Neutrophil (primary cell): ENCODE measurements at regions not wholly inside any gene's neighbourhood (a gene's known extent, or its start where the extent isn't known, plus 50 kb on each side); places are given as distances from the start of the nearest gene placed in this dataset.

Source experiments
- H3K27ac ChIP-seq: fragments of 200-600 bp; sonication (generic); 2 replicates; pipeline ENCODE4 v1.5.1; 2016; ENCODE audit warnings: mild to moderate bottlenecking, moderate library complexity
- H3K27me3 ChIP-seq: fragments of 200-600 bp; sonication (generic); 2 replicates; pipeline ENCODE4 v1.6.0; 2016; ENCODE audit warnings: mild to moderate bottlenecking
- H3K36me3 ChIP-seq: fragments of 200-600 bp; sonication (generic); 2 replicates; pipeline ENCODE4 v1.5.1; 2017
- H3K4me1 ChIP-seq, 2 experiments: fragments of 200-600 bp in 1 of 2; sonication (generic) in 1 of 2; 1 replicate in 1 of 2; 2 replicates in 1 of 2; pipeline versions ENCODE4 v1.5.1 to v1.6.1; 2013 to 2016; ENCODE audit warnings: low read depth in 1 of 2, low read length in 1 of 2, mild to moderate bottlenecking in 1 of 2, moderate library complexity in 1 of 2; ENCODE audit not compliant: control insufficient read depth in 1 of 2, insufficient read depth in 1 of 2
- H3K4me3 ChIP-seq, 2 experiments: fragments of 200-600 bp in 1 of 2; sonication (generic) in 1 of 2; 1 replicate in 1 of 2; 2 replicates in 1 of 2; pipeline ENCODE4 v1.5.1; 2013 to 2016; ENCODE audit warnings: low read depth in 1 of 2, low read length in 1 of 2, mild to moderate bottlenecking in 1 of 2, moderate library complexity in 1 of 2
- H3K9me3 ChIP-seq: fragments of 200-600 bp; sonication (generic); 2 replicates; pipeline ENCODE4 v1.5.1; 2016
- CTCF ChIP-seq: fragments of 200-600 bp; sonication (generic); IDR thresholded peaks from 2 replicates; pipeline ENCODE4 v1.5.1; 2016; ENCODE audit warnings: antibody characterized with exemption

GRCh38 chr3:103705641-103706040 lies 1270.8 kb downstream of the ZPLD1 start:
- H3K9me3 ChIP-seq, result no peaks in the 10 kb centered on the region
- H3K4me1 ChIP-seq, result no peaks in the 10 kb centered on the region

GRCh38 chr3:103706671-103707070 lies 1271.9 kb downstream of the ZPLD1 start:
- TF ChIP-seq CTCF, result no peak
- Histone ChIP-seq H3K27me3 (no peaks in the 10 kb centered on the region), H3K4me3 (no peak overlapping the region)

More at GRCh38 chr3:103705641-103706040, 1270.8 kb downstream of the ZPLD1 start:
- no peak for TF ChIP-seq CTCF
- H3K4me3 ChIP-seq, result no peak overlapping the region
- H3K27ac ChIP-seq, result no peak overlapping the region
- H3K27me3 ChIP-seq, result no peaks in the 10 kb centered on the region
- no peaks in the 10 kb centered on the region for H3K36me3 ChIP-seq

GRCh38 chr3:103711670-103712069 lies 1276.9 kb downstream of the ZPLD1 start:
- H3K36me3 ChIP-seq, result no peaks in the 10 kb centered on the region
- H3K4me1 ChIP-seq, result no peaks in the 10 kb centered on the region
- H3K9me3 ChIP-seq, result no peaks in the 10 kb centered on the region
- no peak for TF ChIP-seq CTCF
- H3K27ac ChIP-seq, result no peak overlapping the region
- no peak overlapping the region for H3K4me3 ChIP-seq
- no peaks in the 10 kb centered on the region for H3K27me3 ChIP-seq

More at GRCh38 chr3:103706671-103707070, 1271.9 kb downstream of the ZPLD1 start:
- Histone ChIP-seq H3K4me1 (no peaks in the 10 kb centered on the region), H3K36me3 (no peaks in the 10 kb centered on the region), H3K9me3 (no peaks in the 10 kb centered on the region), H3K27ac (no peak overlapping the region)

- no peak overlapping the region for H3K27ac ChIP-seq
- no peak overlapping the region for H3K4me3 ChIP-seq
- no peaks in the 10 kb centered on the region for H3K9me3 ChIP-seq
- H3K4me1 ChIP-seq, result no peaks in the 10 kb centered on the region
- no peaks in the 10 kb centered on the region for H3K36me3 ChIP-seq
- H3K27me3 ChIP-seq, result no peaks in the 10 kb centered on the region
- no peak for TF ChIP-seq CTCF
These were observed 1277.6 kb downstream of the ZPLD1 start for GRCh38 chr3:103712320-103713008.

- Histone ChIP-seq H3K27me3 (no peaks in the 10 kb centered on the region), H3K4me3 (no peak overlapping the region)
- no peak for TF ChIP-seq CTCF
These were observed 1294.7 kb downstream of the ZPLD1 start for GRCh38 chr3:103729547-103729946.

More at GRCh38 chr3:103729547-103729946, 1294.7 kb downstream of the ZPLD1 start:
- H3K9me3 ChIP-seq, result no peaks in the 10 kb centered on the region
- H3K36me3 ChIP-seq, result no peaks in the 10 kb centered on the region
- H3K4me1 ChIP-seq, result no peaks in the 10 kb centered on the region
- no peak overlapping the region for H3K27ac ChIP-seq
